Keratinocyte (primary cell): ENCODE measurements at regions not wholly inside any gene's neighbourhood (a gene's known extent, or its start where the extent isn't known, plus 50 kb on each side); places are given as distances from the start of the nearest gene placed in this dataset.

ENCODE experiments used
- CTCF ChIP-seq, 3 experiments: IDR thresholded peaks in 1 of 3; conservative IDR thresholded peaks in 1 of 3; optimal IDR thresholded peaks in 1 of 3; 2 replicates in 2 of 3; 3 replicates in 1 of 3; pipeline versions ENCODE3 to v1.5.1; 2011; ENCODE audit warnings: low read length in 3 of 3, mild to moderate bottlenecking in 3 of 3, moderate library complexity in 2 of 3, control low read depth in 1 of 3, inconsistent platforms in 1 of 3; ENCODE audit not compliant: insufficient read depth in 2 of 3; ENCODE audit errors: extremely low read depth in 1 of 3
- EZH2 ChIP-seq: IDR thresholded peaks from one replicate; pipeline ENCODE4 v1.6.1; 2012; ENCODE audit warnings: inconsistent platforms, mild to moderate bottlenecking, low read length, moderate library complexity

DNA sequence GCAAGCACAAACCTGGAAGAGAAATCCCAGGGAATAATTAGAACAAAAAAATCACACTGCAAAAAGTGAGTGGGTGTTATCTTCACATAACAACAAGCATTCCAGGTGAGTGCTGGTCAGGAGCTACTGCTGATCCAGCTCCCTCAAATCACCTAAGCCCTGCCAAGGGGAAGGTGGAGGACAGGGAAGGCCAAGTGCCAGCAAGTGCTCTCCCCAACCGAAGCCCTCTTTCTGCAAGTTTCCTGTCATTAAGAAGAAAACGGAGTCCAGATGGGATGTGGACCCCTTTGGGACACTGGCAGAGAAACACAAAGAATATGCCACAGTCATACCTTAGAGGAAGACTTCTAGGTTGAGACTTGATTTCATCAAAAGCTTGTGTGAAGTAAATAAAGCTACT lies 933.0 kb upstream of the ZNF722 start:
- TF ChIP-seq CTCF (optimal IDR thresholded peaks at IDR 0.05 in 1 of 3, IDR thresholded peaks at IDR 0.05 in 1 of 3, conservative IDR thresholded peaks at IDR 0.05 in 1 of 3; ENCODE audit: extremely low read depth in 1 of 3, insufficient read depth in 2 of 3, low read length in 3 of 3) = no peak
- no peak for TF ChIP-seq EZH2
